ENCODE measurements at regions not wholly inside any gene's neighbourhood (a gene's known extent, or its start where the extent isn't known, plus 50 kb on each side); places are given as distances from the start of the nearest gene placed in this dataset.

DNA sequence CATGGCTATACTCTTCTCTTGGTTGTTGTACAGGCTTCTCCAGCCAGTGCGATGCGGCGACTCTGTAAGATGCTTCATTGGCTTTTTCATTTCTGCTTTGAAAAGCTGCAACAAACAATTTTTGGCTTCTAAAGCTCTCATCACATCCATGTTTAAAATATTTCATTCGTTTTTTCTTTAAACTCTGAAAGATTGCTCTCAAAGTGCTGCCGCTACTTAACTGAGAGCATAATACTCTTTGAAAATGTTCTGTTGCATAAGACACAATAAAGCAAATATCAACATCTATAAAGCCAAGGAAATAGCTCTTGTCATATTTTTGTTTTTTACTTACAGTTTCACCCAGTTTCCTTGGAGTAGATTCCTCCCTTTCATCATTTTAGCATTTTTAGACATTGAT lies 468.3 kb downstream of the TBC1D22A start:
- no peak overlapping the region for H3K4me3 Mint-ChIP-seq
- H3K4me3 ChIP-seq: no peak overlapping the region
- H3K36me3 ChIP-seq (ENCODE audit: insufficient read depth): no peaks in the 10 kb centered on the region; the same call in 1 of the 2 replicates
- no peak overlapping the region for H3K4me2 ChIP-seq
- H3K27me3 Mint-ChIP-seq (ENCODE audit: insufficient read depth, low read depth, poor library complexity): peaks cover 7% of the 10 kb centered on the region
- no peaks in the 10 kb centered on the region for H3K9me2 ChIP-seq (ENCODE audit: insufficient read depth)
- no peaks in the 10 kb centered on the region for H3K27me3 ChIP-seq (ENCODE audit: insufficient read depth)
- H3K27ac Mint-ChIP-seq: no peak overlapping the region
- no peaks in the 10 kb centered on the region for H3F3A ChIP-seq (replicated peaks; ENCODE audit: low read depth)
- ATAC-seq (no peak), DNase-seq (ENCODE audit: low spot score) (no peak)
- no peak overlapping the region for H2AFZ ChIP-seq
- H3K4me1 ChIP-seq (ENCODE audit: insufficient read depth): no peaks in the 10 kb centered on the region
- H3K79me2 ChIP-seq (replicated peaks; ENCODE audit: insufficient read depth): no peaks in the 10 kb centered on the region
- no peaks in the 10 kb centered on the region for H4K20me1 ChIP-seq (replicated peaks; ENCODE audit: insufficient read depth)
- peaks cover 37% of the 10 kb centered on the region for H3K9me3 Mint-ChIP-seq
- H3K36me3 Mint-ChIP-seq (ENCODE audit: low read depth): peaks cover 26% of the 10 kb centered on the region
- no peak overlapping the region for H3K27ac ChIP-seq (ENCODE audit: low read depth)
- TF ChIP-seq EZH2phosphoT487 (IDR thresholded peaks at IDR 0.05; ENCODE audit: unreplicated experiment): no peak
- TF ChIP-seq ZNF331 (CRISPR knock-in tag; IDR thresholded peaks at IDR 0.05; ENCODE audit: low read depth): no peak
- TF ChIP-seq, protein P1, sequence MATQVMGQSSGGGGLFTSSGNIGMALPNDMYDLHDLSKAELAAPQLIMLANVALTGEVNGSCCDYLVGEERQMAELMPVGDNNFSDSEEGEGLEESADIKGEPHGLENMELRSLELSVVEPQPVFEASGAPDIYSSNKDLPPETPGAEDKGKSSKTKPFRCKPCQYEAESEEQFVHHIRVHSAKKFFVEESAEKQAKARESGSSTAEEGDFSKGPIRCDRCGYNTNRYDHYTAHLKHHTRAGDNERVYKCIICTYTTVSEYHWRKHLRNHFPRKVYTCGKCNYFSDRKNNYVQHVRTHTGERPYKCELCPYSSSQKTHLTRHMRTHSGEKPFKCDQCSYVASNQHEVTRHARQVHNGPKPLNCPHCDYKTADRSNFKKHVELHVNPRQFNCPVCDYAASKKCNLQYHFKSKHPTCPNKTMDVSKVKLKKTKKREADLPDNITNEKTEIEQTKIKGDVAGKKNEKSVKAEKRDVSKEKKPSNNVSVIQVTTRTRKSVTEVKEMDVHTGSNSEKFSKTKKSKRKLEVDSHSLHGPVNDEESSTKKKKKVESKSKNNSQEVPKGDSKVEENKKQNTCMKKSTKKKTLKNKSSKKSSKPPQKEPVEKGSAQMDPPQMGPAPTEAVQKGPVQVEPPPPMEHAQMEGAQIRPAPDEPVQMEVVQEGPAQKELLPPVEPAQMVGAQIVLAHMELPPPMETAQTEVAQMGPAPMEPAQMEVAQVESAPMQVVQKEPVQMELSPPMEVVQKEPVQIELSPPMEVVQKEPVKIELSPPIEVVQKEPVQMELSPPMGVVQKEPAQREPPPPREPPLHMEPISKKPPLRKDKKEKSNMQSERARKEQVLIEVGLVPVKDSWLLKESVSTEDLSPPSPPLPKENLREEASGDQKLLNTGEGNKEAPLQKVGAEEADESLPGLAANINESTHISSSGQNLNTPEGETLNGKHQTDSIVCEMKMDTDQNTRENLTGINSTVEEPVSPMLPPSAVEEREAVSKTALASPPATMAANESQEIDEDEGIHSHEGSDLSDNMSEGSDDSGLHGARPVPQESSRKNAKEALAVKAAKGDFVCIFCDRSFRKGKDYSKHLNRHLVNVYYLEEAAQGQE (IDR thresholded peaks at IDR 0.05; ENCODE audit: unreplicated experiment): no peak
- no peak for TF ChIP-seq CREB1 (CRISPR knock-in tag; IDR thresholded peaks at IDR 0.05; ENCODE audit: low read depth)
- no peak for TF ChIP-seq JUNB (IDR thresholded peaks at IDR 0.05; ENCODE audit: unreplicated experiment)
- TF ChIP-seq, protein P2, sequence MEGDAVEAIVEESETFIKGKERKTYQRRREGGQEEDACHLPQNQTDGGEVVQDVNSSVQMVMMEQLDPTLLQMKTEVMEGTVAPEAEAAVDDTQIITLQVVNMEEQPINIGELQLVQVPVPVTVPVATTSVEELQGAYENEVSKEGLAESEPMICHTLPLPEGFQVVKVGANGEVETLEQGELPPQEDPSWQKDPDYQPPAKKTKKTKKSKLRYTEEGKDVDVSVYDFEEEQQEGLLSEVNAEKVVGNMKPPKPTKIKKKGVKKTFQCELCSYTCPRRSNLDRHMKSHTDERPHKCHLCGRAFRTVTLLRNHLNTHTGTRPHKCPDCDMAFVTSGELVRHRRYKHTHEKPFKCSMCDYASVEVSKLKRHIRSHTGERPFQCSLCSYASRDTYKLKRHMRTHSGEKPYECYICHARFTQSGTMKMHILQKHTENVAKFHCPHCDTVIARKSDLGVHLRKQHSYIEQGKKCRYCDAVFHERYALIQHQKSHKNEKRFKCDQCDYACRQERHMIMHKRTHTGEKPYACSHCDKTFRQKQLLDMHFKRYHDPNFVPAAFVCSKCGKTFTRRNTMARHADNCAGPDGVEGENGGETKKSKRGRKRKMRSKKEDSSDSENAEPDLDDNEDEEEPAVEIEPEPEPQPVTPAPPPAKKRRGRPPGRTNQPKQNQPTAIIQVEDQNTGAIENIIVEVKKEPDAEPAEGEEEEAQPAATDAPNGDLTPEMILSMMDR (conservative IDR thresholded peaks at IDR 0.05; ENCODE audit: low read depth in 2 of 2): no peak
- no peak for TF ChIP-seq EZH2 (IDR thresholded peaks at IDR 0.05; ENCODE audit: low read depth, unreplicated experiment)
- TF ChIP-seq ZNF114 (CRISPR knock-in tag; IDR thresholded peaks at IDR 0.05): no peak
- no peak for TF ChIP-seq STAT1 (IDR thresholded peaks at IDR 0.05; ENCODE audit: unreplicated experiment)
- H3K4me1 Mint-ChIP-seq: no peaks in the 10 kb centered on the region

DNA sequence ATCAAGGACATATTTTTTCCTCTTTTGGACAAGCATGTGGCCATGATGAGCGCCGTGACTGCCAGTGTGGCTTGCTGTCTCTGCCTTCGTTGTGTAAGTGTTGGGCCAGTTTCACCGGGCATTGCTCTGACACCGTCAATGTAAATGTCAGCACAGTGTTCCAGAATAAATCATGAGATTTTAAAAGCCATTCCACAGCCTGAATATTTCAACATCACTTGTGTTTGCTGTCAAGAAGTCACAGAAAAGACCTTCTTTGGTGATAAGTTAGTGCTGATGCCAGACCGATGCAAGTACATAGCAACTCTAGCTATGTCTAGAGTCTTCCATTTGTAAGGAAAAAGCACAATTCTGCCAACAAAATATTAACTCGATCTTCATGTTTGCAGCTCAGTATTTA lies 467.8 kb downstream of the TBC1D22A start:
- H4K20me1 ChIP-seq (replicated peaks; ENCODE audit: insufficient read depth): no peaks in the 10 kb centered on the region
- Mint-ChIP-seq H3K4me3 (no peak overlapping the region), H3K36me3 (ENCODE audit: low read depth) (peaks cover 26% of the 10 kb centered on the region), H3K9me3 (peaks cover 42% of the 10 kb centered on the region), H3K4me1 (no peaks in the 10 kb centered on the region), H3K27ac (no peak overlapping the region), H3K27me3 (ENCODE audit: insufficient read depth, low read depth, poor library complexity) (peaks cover 7% of the 10 kb centered on the region)
- no peaks in the 10 kb centered on the region for H3F3A ChIP-seq (replicated peaks; ENCODE audit: low read depth)
- no peak overlapping the region for H2AFZ ChIP-seq
- H3K4me1 ChIP-seq (ENCODE audit: insufficient read depth): no peaks in the 10 kb centered on the region
- no peak for DNase-seq (ENCODE audit: low spot score)
- no peaks in the 10 kb centered on the region for H3K9me2 ChIP-seq (ENCODE audit: insufficient read depth)
- no peak overlapping the region for H3K27ac ChIP-seq (ENCODE audit: low read depth)
- ATAC-seq: no peak
- H3K4me3 ChIP-seq: no peak overlapping the region
- no peak overlapping the region for H3K4me2 ChIP-seq
- no peaks in the 10 kb centered on the region for H3K27me3 ChIP-seq (ENCODE audit: insufficient read depth)
- H3K36me3 ChIP-seq (ENCODE audit: insufficient read depth): no peaks in the 10 kb centered on the region; the same call in 1 of the 2 replicates
- no peaks in the 10 kb centered on the region for H3K79me2 ChIP-seq (replicated peaks; ENCODE audit: insufficient read depth)
- TF ChIP-seq EZH2phosphoT487 (IDR thresholded peaks at IDR 0.05; ENCODE audit: unreplicated experiment): no peak
- TF ChIP-seq, protein P3, sequence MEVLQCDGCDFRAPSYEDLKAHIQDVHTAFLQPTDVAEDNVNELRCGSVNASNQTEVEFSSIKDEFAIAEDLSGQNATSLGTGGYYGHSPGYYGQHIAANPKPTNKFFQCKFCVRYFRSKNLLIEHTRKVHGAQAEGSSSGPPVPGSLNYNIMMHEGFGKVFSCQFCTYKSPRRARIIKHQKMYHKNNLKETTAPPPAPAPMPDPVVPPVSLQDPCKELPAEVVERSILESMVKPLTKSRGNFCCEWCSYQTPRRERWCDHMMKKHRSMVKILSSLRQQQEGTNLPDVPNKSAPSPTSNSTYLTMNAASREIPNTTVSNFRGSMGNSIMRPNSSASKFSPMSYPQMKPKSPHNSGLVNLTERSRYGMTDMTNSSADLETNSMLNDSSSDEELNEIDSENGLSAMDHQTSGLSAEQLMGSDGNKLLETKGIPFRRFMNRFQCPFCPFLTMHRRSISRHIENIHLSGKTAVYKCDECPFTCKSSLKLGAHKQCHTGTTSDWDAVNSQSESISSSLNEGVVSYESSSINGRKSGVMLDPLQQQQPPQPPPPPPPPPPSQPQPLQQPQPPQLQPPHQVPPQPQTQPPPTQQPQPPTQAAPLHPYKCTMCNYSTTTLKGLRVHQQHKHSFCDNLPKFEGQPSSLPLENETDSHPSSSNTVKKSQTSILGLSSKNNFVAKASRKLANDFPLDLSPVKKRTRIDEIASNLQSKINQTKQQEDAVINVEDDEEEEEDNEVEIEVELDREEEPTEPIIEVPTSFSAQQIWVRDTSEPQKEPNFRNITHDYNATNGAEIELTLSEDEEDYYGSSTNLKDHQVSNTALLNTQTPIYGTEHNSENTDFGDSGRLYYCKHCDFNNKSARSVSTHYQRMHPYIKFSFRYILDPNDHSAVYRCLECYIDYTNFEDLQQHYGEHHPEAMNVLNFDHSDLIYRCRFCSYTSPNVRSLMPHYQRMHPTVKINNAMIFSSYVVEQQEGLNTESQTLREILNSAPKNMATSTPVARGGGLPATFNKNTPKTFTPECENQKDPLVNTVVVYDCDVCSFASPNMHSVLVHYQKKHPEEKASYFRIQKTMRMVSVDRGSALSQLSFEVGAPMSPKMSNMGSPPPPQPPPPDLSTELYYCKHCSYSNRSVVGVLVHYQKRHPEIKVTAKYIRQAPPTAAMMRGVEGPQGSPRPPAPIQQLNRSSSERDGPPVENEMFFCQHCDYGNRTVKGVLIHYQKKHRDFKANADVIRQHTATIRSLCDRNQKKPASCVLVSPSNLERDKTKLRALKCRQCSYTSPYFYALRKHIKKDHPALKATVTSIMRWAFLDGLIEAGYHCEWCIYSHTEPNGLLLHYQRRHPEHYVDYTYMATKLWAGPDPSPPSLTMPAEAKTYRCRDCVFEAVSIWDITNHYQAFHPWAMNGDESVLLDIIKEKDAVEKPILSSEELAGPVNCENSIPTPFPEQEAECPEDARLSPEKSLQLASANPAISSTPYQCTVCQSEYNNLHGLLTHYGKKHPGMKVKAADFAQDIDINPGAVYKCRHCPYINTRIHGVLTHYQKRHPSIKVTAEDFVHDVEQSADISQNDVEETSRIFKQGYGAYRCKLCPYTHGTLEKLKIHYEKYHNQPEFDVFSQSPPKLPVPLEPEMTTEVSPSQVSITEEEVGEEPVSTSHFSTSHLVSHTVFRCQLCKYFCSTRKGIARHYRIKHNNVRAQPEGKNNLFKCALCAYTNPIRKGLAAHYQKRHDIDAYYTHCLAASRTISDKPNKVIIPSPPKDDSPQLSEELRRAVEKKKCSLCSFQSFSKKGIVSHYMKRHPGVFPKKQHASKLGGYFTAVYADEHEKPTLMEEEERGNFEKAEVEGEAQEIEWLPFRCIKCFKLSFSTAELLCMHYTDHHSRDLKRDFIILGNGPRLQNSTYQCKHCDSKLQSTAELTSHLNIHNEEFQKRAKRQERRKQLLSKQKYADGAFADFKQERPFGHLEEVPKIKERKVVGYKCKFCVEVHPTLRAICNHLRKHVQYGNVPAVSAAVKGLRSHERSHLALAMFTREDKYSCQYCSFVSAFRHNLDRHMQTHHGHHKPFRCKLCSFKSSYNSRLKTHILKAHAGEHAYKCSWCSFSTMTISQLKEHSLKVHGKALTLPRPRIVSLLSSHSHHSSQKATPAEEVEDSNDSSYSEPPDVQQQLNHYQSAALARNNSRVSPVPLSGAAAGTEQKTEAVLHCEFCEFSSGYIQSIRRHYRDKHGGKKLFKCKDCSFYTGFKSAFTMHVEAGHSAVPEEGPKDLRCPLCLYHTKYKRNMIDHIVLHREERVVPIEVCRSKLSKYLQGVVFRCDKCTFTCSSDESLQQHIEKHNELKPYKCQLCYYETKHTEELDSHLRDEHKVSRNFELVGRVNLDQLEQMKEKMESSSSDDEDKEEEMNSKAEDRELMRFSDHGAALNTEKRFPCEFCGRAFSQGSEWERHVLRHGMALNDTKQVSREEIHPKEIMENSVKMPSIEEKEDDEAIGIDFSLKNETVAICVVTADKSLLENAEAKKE (CRISPR knock-in tag; IDR thresholded peaks at IDR 0.05): no peak
- TF ChIP-seq STAT1 (IDR thresholded peaks at IDR 0.05; ENCODE audit: unreplicated experiment): no peak
- TF ChIP-seq ZNF331 (CRISPR knock-in tag; IDR thresholded peaks at IDR 0.05; ENCODE audit: low read depth): no peak
- TF ChIP-seq JUNB (IDR thresholded peaks at IDR 0.05; ENCODE audit: unreplicated experiment): no peak

Data from GM23338 (cell line).